ENCODE measurements at regions not wholly inside any gene's neighbourhood (a gene's known extent, or its start where the extent isn't known, plus 50 kb on each side); places are given as distances from the start of the nearest gene placed in this dataset.
"Not testable (repeated sequence)": the region's sequence is repeated elsewhere in the genome, so short reads cannot be mapped to it uniquely, and the experiment has no call there.

DNA sequence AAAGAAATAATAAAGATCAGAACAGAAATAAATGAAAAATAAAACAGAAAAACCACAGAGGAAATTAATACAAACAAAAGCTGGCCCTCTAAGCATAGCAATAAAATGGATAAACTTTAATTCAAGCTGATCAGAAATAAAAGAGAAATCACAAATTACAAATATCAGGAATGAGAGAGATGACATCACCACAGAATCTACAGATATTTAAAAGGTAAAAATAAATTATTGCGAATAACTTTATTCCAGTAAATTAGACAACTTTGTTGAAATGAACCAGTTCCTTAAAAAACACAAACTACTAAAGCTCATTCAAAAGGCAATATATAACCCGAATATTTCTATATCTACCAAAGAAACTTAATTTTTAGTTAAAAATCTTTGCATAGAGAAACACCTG is 131.7 kb downstream of the PPP1R3A start:
- no peak for DNase-seq (ENCODE audit: low spot score)

DNA sequence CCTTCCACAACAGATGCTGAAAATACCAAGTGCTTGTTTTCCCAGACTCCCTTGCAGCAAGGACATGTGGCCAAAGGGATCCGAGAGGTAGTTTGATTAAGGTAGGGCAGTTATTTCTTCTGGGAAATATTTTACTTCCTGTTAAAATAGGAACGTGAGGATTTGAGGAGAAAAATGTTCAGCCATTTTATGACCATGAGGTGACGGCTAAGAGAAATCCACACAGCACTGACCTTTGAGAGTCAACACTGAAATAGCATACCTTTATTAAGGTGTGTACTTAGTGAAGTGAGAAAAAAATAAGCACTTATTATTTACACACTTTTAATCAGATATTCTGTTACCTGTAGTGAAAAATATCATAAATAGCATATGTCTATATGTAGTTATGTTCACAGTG is 133.9 kb downstream of the PPP1R3A start:
- DNase-seq (ENCODE audit: low spot score) = no peak
- in situ Hi-C loops (cut with HindIII; ENCODE audit: low sequenced_read_pairs) = no loop called here

More for the DNA sequence above, 131.7 kb downstream of the PPP1R3A start:
- in situ Hi-C loops (cut with HindIII; ENCODE audit: low sequenced_read_pairs) = no loop called here

DNA sequence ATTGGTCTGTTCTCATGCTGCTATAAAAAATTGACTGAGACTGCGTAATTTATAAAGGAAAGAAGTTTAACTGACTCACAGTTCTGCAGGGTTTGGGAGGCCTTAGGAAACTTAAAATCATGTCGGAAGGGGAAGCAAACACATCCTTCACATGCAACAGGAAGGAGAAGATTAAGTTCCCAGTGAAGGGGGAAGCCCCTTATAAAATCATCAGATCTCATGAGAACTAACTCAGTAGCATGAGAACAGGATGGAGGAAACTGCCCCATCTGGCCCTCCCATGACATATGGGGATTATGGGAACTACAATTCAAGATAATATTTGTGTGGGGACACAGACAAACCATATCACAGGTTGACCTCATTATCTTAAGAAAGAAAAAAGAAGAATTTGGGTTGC is 134.5 kb downstream of the PPP1R3A start:
- no peak for DNase-seq (ENCODE audit: low spot score)
- in situ Hi-C loops (cut with HindIII; ENCODE audit: low sequenced_read_pairs) = no loop called here

DNA sequence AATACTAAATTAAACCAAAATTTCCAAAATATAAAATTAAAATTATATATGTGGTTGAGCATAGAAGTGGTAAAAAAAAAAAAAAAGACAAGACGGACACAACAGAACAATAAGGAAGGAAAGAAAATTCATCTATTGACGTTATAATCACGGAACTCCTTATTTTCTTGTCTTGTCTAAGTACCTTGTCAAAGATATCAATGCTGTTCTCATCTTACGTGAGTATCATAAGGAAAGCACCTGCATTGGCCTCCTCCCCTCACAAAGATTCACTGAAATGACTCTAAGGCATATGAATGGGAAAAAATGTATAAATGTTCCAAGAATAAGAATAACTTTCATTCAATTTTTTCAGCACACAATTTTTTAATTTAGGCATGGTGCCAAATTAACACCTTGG is 135.4 kb downstream of the PPP1R3A start:
- in situ Hi-C loops (cut with HindIII; ENCODE audit: low sequenced_read_pairs) = no loop called here
- DNase-seq (ENCODE audit: low spot score) = no peak

DNA sequence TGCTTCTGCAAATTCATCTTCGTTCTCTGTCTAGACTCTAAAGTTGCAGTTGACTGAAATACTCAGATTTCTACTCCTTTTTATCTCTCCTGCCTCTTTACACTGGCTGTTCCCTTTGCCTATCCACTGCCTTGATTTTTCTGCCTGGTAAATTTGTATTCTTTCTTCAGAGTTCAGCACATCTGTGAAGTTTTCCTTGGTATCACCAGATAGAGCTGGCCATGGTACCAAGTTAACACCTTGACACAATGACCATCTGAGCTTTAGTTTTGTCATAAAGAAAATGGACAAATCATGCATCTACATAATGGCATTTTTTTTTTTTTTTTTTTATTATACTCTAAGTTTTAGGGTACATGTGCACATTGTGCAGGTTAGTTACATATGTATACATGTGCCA is 143.0 kb downstream of the PPP1R3A start:
- in situ Hi-C loops (cut with HindIII; ENCODE audit: low sequenced_read_pairs) = no loop called here

DNA sequence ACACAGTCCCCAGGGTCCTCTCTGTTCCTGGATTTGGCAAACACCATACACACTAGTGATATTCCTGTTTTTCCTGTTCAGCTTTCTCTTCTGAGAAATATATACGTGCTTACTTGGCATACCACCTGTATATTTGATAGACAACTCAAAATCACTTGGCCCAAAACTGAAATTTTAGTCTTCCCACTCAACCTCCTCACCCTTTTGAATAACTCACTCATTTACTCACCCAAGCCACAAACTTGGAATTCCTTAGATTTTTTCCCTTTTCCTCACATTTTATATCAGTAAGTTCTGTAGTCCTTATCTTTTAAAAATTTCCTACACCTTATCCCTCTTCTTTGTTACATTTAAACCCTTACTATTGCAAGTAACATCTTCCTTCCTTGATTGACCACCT is 143.4 kb downstream of the PPP1R3A start:
- in situ Hi-C loops (cut with HindIII; ENCODE audit: low sequenced_read_pairs) = no loop called here
- no peak for DNase-seq (ENCODE audit: low spot score)

More for the DNA sequence above, 143.0 kb downstream of the PPP1R3A start:
- no peak for DNase-seq (ENCODE audit: low spot score)

DNA sequence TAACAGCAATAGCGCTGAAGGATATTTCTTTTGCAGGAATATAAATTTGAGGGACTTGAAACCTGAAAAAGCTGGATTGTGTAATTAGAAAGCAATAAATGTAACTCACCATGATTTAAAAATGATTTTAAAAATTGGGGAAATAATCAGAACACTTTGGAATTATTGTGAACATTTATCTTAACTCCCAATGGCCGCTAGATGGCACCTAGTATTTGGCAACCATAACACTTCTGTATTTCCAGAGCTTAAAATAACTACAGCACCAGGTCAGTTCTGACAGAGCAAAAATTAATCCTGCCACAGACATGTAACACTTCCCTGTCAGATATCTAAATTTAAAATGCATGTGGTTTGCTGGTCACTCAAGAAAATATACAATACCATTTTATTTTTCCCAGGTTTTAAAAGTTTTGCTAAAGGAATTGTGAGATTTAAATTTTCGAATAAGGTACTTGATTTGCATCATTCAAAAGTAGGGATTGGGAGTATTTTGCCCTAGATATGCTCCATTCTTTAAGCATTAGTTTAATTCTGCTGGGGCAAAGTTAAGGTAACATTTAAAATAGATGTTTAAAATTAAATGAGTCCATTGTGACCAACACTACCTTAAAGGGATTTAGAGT is 144.5 kb downstream of the PPP1R3A start:
- DNase-seq (ENCODE audit: low spot score) = peak; percentile 46
- in situ Hi-C loops (cut with HindIII; ENCODE audit: low sequenced_read_pairs) = no loop called here

DNA sequence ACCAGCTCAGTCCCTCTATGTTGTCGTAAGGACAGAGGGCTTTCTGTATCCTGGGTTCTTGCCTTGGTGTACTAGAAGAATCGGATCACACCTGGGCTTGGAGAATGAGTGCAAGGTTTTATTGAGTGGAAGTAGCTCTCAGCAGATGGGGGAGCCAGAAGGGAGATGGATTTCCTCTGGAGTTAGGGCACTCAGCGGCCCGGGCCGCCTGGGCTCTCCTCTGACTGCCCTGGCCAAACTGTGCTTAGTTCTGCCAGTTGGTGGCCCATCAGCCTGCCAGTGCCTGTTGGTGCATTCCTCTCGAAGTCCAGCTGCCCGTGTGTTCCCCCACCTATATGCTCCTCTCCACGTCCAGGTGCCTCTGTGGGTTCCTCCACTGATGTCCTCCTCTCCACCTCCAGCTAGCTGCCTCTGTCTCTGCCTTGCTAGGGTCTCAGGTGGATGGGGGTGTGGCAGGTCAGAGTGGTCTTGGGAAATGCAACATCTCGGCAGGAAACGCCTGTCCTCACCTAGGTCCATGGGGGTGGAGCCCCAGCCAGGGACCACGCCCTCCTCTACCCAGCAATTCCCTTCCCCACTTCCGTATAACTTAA is 148.6 kb downstream of the PPP1R3A start:
- in situ Hi-C loops (cut with HindIII; ENCODE audit: low sequenced_read_pairs) = no loop called here
- DNase-seq (ENCODE audit: low spot score) = no peak

DNA sequence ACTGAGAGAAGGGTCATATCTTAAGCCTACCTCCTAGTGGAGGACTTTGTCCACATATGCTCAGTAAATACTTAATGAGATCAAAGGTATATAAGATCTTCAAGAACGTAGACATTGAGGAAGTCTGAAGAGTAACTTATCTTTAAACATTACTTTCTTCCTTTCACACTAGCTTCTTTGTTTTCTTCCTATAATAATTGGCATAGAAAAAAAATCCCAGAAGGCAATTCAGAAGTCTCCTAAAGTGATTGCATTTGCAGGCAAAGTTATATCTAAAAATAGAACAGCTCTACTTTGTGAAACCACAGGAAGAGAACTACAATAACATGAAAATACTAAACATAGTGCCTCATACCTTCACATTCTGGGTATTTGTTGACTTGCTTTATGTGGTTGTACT is 150.4 kb downstream of the PPP1R3A start:
- DNase-seq (ENCODE audit: low spot score) = no peak
- in situ Hi-C loops (cut with HindIII; ENCODE audit: low sequenced_read_pairs) = no loop called here

DNA sequence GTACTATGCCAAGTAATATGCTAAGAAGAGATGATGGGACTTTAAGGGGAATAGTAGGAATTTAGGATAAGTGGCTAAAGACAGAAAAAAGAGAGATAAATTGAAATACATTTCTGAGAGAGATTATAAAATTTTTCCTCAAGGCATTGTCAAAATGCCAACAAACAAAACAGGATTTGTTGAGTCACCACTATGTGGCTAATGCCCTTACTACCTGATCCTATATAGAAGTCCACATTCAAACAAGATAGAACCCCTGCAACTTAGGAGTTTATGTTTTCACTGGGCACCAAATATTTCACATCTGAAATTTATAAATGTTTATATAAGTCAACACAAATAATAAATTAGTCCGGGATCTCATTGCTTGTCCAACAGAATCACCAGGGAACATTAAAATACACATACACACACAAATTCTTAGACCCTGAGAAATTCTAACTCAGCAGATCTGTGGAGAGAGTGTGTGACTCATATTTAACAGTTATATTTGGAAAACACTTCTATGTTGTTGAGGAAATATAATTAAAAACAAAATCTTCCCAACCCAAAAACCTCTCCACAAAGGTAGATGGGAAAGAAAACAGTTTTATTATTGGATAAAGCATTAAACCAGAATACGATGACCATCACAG is 154.3 kb downstream of the PPP1R3A start:
- in situ Hi-C loops (cut with HindIII; ENCODE audit: low sequenced_read_pairs) = no loop called here
- no peak for DNase-seq (ENCODE audit: low spot score)

DNA sequence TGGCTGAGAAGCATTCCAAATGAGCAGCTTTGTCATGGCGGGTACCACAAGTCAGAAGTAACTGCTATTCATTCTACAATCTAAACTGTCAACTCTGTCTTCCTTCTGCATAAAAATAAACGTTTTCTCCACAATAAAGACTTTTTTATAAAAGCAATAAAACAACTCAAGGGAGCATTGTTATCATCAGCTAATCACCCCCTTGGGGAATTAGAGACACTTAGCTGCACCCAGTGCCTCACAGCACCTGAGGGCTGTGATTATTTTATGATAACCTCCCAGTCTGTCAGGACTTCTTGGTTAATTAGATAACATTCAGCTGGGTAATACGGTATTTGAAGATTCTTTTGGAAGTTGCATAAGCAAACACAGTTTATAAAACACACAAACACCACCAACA is 155.6 kb downstream of the PPP1R3A start:
- in situ Hi-C loops (cut with HindIII; ENCODE audit: low sequenced_read_pairs) = no loop called here
- DNase-seq (ENCODE audit: low spot score) = no peak

DNA sequence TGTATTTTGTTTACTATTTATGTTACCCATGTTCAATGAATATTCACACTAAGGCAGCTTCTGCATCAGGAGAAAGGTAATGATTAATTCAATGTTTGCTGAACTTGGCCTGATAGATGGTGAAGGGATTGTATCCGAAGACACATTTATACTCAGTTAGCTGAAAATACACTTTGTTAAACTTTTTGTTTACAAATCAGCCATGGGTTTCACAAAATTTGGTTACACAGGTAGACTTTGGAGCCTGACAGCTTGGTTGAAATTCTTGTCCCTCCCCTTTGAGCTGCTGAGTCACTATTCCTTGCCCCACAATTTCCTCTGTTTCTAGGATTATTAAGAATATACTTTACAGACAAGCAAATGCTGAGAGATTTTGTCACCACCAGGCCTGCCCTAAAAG is 162.6 kb downstream of the PPP1R3A start:
- DNase-seq (ENCODE audit: low spot score) = no peak
- in situ Hi-C loops (cut with HindIII; ENCODE audit: low sequenced_read_pairs) = no loop called here

DNA sequence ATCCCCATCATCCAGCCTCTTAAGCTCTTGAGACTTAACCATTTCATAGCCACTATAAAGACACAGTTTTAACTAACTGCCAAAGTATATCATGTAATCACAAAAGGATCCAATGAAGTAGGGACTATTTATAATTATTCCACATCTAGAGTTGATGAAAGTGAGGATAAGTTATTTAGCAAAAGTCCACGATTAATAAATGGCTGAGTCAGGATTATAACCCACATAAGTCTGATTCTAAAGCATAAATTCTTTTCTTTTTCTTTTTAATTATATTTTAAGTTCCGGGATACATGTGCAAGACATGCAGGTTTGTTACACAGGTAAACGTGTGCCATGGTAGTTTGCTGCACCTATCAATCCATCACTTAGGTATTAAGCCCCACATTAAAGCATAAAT is 166.1 kb downstream of the PPP1R3A start:
- in situ Hi-C loops (cut with HindIII; ENCODE audit: low sequenced_read_pairs) = no loop called here
- DNase-seq (ENCODE audit: low spot score) = no peak

DNA sequence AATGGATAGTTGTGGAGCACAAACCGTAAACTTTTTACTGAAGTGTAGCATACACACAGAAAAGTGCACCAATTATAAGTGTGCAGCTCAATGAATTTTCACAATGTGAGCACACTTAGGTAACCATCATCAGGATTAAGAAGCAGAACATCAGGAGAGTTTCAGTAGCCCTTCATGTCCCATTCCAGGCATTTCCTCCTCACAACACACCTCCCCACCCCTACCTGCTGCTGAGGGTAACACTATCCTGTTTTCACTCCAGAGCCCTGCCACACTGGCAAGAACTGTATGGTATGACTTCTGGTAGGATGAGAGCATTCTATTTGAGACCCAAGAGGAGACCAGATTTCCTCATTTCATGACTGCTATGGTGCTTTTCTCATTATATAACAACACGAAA is 166.5 kb downstream of the PPP1R3A start:
- no peak for DNase-seq (ENCODE audit: low spot score)
- in situ Hi-C loops (cut with HindIII; ENCODE audit: low sequenced_read_pairs) = no loop called here

DNA sequence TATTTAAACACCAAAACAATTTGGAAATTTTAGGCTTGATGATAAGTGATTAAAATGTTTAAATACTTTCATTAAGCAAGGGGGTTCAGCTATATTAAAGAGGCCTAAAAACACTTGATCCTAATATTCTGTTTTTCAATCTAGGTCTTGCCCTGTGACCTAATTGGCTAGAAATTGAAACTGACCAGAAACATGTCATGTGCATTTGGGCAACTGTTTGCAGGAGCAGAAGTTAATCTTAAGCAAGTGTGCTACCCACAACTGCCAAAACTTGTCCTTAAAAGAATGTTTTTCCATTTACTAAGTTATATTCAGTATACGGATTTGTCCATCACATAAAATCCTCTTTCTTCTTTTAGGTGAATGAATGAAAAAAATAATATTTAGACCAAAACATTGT is 167.3 kb downstream of the PPP1R3A start:
- in situ Hi-C loops (cut with HindIII; ENCODE audit: low sequenced_read_pairs) = no loop called here
- no peak for DNase-seq (ENCODE audit: low spot score)

DNA sequence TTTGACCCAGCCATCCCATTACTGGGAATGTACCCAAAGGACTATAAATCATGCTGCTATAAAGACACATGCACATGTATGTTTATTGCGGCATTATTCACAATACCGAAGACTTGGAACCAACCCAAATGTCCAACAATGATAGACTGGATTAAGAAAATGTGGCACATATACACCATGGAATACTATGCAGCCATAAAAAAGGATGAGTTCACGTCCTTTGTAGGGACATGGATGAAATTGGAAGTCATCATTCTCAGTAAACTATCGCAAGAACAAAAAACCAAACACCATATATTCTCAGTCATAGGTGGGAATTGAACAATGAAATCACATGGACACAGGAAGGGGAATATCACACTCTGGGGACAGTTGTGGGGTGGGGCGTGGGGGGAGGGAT is 170.4 kb downstream of the PPP1R3A start:
- in situ Hi-C loops (cut with HindIII; ENCODE audit: low sequenced_read_pairs); DNase-seq (ENCODE audit: low spot score): not testable (repeated sequence)

DNA sequence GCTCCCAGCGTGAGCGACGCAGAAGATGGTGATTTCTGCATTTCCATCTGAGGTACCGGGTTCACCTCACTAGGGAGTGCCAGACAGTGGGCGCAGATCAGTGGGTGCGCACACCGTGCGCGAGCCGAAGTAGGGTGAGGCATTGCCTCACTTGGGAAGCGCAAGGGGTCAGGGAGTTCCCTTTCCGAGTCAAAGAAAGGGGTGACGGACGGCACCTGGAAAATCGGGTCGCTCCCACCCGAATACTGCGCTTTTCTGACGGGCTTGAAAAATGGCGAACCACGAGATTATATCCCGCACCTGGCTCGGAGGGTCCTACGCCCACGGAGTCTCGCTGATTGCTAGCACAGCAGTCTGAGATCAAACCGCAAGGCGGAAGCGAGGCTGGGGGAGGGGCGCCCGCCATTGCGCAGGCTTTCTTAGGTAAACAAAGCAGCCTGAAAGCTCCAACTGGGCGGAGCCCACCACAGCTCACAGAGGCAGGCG is 175.8 kb downstream of the PPP1R3A start:
- in situ Hi-C loops (cut with HindIII; ENCODE audit: low sequenced_read_pairs); DNase-seq (ENCODE audit: low spot score): not testable (repeated sequence)

DNA sequence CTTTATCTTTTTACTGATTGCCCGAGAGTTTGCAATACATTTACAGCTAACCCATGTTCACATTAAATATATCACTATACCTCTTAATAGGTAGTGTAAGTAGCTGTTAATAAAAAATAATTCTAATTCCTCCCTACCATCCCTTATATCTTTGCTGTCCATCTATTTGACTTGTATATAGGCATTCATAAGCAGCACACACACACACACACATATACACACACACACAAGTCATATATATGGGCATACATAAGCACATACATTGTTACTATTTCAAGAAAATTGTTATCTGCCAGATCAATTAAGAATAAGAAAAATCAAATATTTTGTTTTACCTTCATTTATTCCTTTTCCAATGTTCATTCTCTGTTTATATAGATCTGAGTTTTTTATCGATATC is 176.4 kb downstream of the PPP1R3A start:
- in situ Hi-C loops (cut with HindIII; ENCODE audit: low sequenced_read_pairs) = no loop called here
- DNase-seq (ENCODE audit: low spot score) = no peak

DNA sequence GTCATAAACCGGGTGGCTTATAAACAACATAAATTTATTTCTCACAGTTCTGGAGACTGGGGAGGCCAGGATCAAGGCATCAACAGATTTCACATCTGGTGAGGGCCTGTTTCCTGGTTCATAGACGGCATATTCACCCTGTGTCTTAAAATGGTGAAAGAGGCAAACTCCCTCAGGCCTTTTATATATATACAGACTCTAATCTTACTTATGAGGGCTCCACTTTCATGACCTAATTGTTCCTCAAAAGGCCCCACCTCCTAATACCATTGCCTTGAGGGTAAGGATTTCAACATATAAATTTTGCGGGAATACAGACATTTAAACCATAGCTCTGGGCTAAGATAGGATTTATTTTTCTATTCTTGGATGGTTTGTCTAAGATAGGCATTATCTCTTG is 187.2 kb downstream of the PPP1R3A start:
- in situ Hi-C loops (cut with HindIII; ENCODE audit: low sequenced_read_pairs) = no loop called here
- DNase-seq (ENCODE audit: low spot score) = no peak

DNA sequence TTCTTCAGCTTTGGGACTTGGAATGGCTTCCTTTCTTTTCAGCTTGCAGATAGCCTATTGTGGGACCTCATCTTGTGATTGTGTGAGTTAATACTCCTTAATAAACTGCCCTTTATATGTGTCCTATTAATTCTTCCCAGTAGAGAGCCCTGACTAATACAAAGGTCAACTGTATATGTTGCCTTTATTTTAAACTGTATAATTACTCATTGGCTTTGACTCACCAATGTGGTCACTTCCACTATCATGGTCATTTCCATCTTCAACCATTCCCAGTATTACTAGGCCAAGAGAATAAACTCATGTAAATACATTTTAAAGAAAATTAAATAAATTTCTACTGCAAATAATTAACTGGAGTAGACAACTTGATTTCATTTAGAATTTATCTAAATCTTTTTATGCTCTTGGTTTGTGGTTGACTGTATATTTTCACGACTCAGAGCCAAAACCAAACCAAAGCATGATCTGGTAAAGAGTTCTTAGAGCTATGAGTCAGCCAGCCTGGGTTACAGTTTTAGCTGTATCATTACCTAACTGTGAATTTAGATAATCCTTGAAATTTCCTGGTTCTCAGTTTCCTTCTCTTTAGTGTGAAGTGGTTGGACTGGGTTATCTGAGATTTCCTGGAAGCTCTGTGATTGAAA is 188.4 kb downstream of the PPP1R3A start:
- DNase-seq (ENCODE audit: low spot score) = no peak
- in situ Hi-C loops (cut with HindIII; ENCODE audit: low sequenced_read_pairs) = no loop called here

Measured in G401 (cell line).